ENCODE measurements at regions not wholly inside any gene's neighbourhood (a gene's known extent, or its start where the extent isn't known, plus 50 kb on each side); places are given as distances from the start of the nearest gene placed in this dataset.
"Not testable (repeated sequence)": the region's sequence is repeated elsewhere in the genome, so short reads cannot be mapped to it uniquely, and the experiment has no call there.

DNA sequence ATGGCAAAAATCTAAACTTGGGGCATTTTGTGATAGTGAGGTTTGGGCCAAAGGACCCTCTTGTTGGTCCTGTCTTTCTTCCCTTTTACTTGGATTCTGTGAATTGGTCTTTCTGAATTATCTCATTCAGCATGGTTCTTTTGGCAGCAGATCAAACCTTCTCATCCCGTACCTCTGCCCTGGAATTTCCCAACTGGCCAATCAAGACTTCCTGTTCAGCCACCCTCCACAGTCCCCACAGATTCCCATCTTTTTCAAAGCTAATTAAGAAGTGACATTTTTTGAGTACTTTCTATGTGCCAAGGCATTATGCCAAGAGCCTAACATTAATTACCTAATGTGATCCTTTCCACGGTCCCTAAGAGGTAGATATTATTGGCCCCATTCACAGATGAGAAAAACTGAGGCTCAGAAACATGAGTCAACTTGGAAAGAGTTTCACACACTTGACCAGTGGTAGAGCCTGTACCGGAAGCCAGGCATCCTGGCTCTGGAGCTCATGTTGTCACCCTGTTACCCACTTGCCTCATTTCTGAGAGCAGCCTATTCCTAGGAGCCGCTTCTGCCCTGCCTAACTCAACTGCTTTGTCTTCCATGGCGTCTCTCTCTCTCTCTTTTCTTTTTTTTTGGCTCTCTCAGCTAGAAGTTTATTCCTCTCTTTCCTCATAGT lies 135.9 kb downstream of the C12orf75 start:
- FAIRE-seq: no peak
- TF ChIP-seq POLR2A (IDR thresholded peaks at IDR 0.05; ENCODE audit: low read depth, low read length): no peak

DNA sequence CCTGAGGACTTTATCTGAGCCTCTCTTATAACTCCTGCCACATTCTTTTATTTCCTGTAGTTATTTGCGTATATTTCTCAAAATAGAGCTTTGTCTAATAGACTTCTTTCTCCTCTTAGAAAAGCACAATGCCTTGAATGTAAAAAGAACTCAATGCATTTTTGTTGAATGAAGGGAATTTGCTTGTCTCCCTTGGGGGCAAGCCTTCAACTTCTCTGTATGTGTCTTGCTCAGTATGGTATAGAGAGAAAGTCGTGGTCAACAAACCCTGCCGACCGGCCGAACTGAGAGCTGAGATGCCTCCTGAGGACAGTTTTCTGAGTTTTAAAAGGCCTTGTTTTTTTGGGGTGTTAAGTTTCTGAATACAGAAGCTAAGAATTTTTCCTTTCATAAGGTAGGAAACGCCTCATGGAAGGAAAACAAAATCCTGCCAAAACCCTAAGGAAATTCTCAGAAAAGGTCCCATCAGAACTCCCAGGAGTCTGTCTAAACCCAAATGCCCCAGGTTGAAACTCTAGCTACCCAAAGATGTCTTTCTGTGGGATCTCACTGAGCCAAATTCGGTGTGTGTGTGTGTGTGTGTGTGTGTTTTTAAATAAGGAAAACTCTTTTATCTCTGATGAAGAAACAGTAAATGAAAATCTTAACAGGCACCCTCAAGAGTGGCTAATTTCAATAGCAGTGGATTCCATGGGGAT lies 136.6 kb downstream of the C12orf75 start:
- DNase-seq (ENCODE audit: insufficient read length, low spot score) (no peak), FAIRE-seq (no peak)
- no peak for TF ChIP-seq POLR2A (IDR thresholded peaks at IDR 0.05; ENCODE audit: low read depth, low read length)

More for the DNA sequence above, 135.9 kb downstream of the C12orf75 start:
- DNase-seq (ENCODE audit: insufficient read length, low spot score): no peak

- FAIRE-seq (no peak), DNase-seq (ENCODE audit: insufficient read length, low spot score) (no peak)
- no peak for TF ChIP-seq POLR2A (IDR thresholded peaks at IDR 0.05; ENCODE audit: low read depth, low read length)
Observed at GRCh38 chr12:105467710-105468366, 137.3 kb downstream of the C12orf75 start.

- no peak for TF ChIP-seq POLR2A (IDR thresholded peaks at IDR 0.05; ENCODE audit: low read depth, low read length)
- FAIRE-seq (no peak), DNase-seq (ENCODE audit: insufficient read length, low spot score) (no peak)
Observed at GRCh38 chr12:105468464-105468863, 138.0 kb downstream of the C12orf75 start.

DNA sequence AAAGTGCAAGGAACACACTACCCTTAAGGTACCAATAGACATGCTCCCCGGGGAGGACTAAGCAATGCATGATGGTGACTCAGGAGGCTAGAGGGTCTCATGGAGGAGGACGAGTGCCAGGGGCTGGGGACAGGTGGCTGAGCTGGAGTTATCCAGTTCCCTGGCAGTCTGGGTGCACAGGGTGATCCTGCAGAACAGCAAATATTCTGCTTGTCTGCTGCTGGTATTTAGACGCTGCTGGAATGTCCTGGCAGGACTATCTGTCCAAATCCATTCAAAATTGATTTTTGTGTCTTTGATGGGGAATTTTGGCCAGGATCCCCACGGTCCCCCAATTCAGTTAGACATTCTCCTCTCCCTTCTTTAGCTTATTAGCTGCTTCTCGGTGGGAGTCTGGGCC lies 138.7 kb downstream of the C12orf75 start:
- no peak for FAIRE-seq
- no peak for TF ChIP-seq POLR2A (IDR thresholded peaks at IDR 0.05; ENCODE audit: low read depth, low read length)
- no peak for DNase-seq (ENCODE audit: insufficient read length, low spot score)

- FAIRE-seq: no peak
- DNase-seq (ENCODE audit: insufficient read length, low spot score): no peak
- TF ChIP-seq POLR2A (IDR thresholded peaks at IDR 0.05; ENCODE audit: low read depth, low read length): no peak
Observed at GRCh38 chr12:105469701-105470100, 139.2 kb downstream of the C12orf75 start.

DNA sequence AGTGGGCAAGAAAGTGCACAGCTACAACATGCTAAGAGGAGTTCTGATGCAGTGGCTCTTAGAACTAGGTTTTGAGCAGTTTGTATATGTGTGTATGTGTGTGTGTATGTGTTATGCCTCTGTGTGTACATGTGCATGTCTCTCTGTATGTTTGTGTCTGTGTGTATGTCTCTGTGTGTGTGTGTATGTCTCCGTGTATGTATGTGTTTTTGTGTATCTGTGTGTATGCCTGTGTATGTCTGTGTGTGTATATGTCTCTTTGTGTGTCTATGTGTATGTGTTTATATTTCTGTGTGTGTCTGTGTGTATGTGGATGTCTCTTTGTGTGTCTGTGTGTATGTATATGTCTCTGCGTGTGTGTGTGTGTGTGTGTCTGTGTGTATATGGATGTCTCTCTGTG lies 139.6 kb downstream of the C12orf75 start:
- no peak for TF ChIP-seq POLR2A (IDR thresholded peaks at IDR 0.05; ENCODE audit: low read depth, low read length)
- no peak for DNase-seq (ENCODE audit: insufficient read length, low spot score)
- FAIRE-seq: no peak

- no peak for DNase-seq (ENCODE audit: insufficient read length, low spot score)
- no peak for FAIRE-seq
- no peak for TF ChIP-seq POLR2A (IDR thresholded peaks at IDR 0.05; ENCODE audit: low read depth, low read length)
Observed at GRCh38 chr12:105470601-105471000, 140.1 kb downstream of the C12orf75 start.

GRCh38 chr12:105474672-105475071 lies 144.2 kb downstream of the C12orf75 start:
- peak; percentile 55 for DNase-seq (ENCODE audit: insufficient read length, low spot score)

DNA sequence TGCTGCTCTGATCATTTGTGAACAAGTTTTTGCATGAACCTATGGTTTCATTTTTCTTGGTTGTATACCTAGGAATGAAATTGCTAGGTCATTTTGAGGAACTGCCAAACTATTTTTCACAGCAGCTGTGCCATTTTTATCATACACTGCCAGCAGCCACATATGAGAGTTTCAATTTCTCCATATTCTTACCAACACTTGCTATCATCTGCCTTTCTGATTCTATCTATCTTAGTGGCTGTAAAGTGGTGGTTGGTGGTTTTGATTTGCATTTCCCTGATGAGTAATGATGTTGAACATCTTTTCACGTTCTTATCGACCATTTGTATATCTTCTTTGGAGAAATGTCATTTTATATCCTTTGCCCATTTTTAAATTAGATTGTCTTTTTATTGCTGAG lies 146.1 kb downstream of the C12orf75 start:
- FAIRE-seq (no peak), DNase-seq (ENCODE audit: insufficient read length, low spot score) (no peak)
- TF ChIP-seq POLR2A (IDR thresholded peaks at IDR 0.05; ENCODE audit: low read depth, low read length): no peak

More at GRCh38 chr12:105474672-105475071, 144.2 kb downstream of the C12orf75 start:
- FAIRE-seq: peak; percentile 75
- TF ChIP-seq POLR2A (IDR thresholded peaks at IDR 0.05; ENCODE audit: low read depth, low read length): no peak

DNA sequence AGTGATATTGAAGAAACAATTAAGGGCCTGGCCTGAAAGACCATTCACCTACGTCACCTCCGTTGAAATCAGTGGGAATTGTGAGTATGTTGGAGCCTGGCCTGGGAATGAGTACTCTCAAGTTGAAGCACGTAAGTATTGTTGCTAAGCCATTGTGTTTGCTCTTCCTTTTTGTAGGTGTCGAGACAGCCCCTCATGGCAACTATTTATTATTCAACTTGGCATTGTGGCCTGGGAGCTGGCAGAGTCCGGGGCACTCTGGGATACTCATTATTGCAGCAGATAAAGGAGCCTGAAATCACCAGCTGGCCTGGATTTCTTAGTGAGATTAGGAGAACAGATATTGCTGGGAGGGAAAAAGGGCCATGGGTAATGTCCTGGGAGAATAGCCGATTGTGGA lies 147.4 kb downstream of the C12orf75 start:
- FAIRE-seq (no peak), DNase-seq (ENCODE audit: insufficient read length, low spot score) (no peak)
- no peak for TF ChIP-seq POLR2A (IDR thresholded peaks at IDR 0.05; ENCODE audit: low read depth, low read length)

GRCh38 chr12:105478788-105479187 lies 148.3 kb downstream of the C12orf75 start:
- FAIRE-seq; DNase-seq (ENCODE audit: insufficient read length, low spot score): not testable (repeated sequence)

DNA sequence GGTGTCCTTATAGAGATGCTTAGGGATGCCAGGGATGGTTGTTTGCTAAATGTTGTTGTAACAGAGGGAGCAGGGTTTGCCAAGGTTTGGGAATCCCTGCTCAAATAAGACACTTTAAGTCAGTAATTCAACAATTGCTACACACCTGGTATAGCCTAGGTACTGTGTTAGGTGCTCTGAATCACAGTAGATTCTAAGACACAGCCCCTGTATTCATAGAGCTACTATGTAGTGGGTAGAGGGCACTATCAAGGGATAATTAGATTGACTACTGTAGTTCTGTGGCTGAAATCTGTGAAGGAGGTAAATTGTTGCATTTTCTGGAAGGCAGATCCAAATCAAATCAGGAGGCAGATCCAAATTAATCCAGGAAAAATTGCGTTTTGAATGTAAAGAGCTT lies 149.2 kb downstream of the C12orf75 start:
- FAIRE-seq (no peak), DNase-seq (ENCODE audit: insufficient read length, low spot score) (no peak)
- TF ChIP-seq POLR2A (IDR thresholded peaks at IDR 0.05; ENCODE audit: low read depth, low read length): no peak

- FAIRE-seq: no peak
- DNase-seq (ENCODE audit: insufficient read length, low spot score): no peak
- no peak for TF ChIP-seq POLR2A (IDR thresholded peaks at IDR 0.05; ENCODE audit: low read depth, low read length)
Observed at GRCh38 chr12:105480162-105480561, 149.7 kb downstream of the C12orf75 start.

Data from H54 (cell line).